Bone marrow (tissue), 2 donors: ENCODE measurements at regions not wholly inside any gene's neighbourhood (a gene's known extent, or its start where the extent isn't known, plus 50 kb on each side); places are given as distances from the start of the nearest gene placed in this dataset.
"Not testable (repeated sequence)": the region's sequence is repeated elsewhere in the genome, so short reads cannot be mapped to it uniquely, and the experiment has no call there.

Experiments used
- DNase-seq, 2 donors: peaks; one replicate each; lab custom pipeline; 2025; lab: John Stamatoyannopoulos, UW

- DNase-seq, result not testable (repeated sequence)
These were observed 77.6 kb downstream of the HHIPL2 start for GRCh38 chr1:222470252-222470805.

- no peak for DNase-seq
These were observed 81.6 kb downstream of the HHIPL2 start for GRCh38 chr1:222466150-222466865.

DNA sequence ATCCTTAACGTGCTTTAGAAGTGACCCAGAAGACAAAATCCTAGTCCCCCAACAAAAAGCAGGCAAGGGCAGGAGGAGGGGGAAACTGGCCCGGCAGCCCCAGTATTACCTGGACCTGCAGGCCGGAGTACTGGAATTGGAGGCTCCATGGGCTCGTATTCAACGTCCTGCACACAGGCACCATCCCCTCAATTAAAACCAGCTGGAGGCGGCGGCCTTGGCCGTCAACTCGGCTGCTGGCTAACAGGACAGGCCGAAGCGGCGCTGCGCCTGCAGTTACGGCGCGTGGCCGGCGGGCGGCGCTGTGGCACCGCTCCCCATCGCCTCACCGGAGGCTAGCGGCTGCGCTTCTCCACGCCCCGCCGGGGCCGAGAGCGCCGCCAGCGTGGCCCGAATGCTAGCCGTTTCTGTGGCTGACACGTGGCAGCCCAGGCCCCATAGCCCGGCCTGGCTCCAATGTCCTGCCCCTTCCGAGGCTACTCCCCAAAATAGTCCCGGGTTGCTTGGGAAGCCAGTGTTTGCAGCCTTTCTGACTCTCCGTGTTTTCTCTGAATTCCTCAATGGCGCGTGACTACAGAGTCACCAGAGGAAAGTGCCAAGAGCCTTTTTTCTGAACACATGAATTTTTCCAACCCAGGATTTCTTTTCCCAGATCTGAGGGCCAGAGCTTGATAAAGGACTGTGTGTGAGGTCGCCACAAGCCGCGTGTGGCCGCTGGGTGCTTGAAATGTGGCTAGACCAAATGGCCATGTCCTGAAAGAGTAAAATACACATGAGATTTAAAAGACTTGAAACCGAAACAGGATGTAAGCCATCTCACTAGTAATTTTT lies 82.5 kb downstream of the HHIPL2 start:
- DNase-seq, result peak; percentile 46 to 74

DNA sequence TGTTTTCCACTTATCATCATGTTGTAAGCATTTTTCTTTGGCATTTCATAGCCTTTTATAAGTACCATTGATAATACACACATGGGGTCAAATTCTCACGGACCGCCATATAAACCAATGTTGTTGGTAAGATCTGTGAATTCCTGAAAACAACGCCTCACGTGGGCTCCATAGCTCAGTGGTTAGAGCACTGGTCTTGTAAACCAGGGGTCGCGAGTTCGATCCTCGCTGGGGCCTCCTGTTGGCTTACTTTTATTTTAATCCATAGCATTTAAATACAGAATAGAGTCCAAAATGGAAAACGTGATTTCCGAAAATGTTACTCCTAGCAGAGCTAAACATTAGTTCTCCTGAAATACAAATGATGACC lies 83.1 kb downstream of the HHIPL2 start:
- DNase-seq, result peak; percentile 52 to 79

DNA sequence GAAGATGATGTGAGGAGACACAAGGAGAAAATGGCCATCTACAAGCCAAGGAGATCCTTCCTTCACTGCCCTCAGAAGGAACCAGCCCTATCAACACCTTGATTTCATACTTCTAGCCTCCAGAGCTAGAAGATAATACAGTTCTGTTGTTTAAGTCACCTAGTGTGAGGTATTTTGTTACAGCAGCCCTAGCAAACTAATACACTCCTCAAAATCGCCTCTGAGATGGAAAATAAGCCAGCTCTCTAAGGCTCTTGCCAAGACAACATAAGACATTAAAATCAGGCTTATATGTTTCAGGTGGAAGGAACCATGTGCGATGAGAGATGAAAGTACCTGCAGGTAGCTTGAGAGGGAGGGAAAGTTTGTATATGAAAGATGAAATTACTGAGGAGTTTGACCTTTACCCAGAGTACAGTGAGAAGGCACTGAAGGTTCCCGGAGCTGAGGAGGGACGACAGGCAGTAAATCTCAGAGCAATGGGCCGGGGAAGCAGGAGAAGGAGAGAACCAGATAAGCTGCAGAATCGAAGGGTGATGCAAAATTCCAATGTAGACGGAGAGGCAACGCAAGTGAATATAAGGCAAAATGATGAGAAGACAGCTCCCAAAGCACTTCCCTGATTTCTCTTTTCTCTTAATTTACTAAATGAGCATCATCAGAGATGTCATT lies 84.7 kb downstream of the HHIPL2 start:
- DNase-seq, result no peak

DNA sequence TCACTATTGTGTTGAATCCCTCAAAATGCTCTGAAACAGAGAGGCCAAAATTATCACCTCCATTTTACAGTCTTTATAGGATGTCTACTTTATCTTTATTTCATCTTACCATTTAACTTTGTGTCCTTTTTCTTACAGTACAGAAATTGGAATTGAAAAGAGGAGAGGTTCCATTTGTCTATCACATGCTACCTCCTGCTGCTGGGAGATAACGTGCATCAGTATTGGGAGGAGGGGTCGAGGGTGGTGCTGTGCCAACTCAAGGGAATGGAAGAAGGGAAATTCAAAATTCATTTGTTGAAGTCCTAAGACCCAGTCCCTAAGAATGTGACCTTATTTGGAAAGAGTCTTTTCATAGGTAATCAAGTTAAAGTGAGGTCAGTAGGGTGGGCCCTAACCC lies 85.3 kb downstream of the HHIPL2 start:
- DNase-seq, result no peak

DNA sequence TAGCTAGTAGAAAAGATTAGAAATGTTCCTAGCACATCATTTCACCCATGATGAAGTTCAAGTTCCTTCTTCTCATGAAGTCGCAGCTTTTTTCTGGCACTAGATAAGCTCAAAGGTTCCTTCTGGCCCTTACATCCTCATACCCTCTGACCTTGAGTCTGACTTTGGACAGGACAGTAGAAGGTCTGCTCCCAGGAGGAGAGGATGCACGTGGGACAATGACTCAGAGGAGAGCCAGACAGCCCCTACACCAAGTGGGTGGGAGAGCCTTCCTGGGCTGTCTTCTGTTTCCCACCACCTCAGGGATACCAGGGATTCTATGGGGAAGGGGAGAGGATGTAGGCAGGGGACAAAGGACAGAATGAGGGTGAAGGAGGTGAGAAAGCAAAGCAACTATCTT lies 86.0 kb downstream of the HHIPL2 start:
- no peak for DNase-seq

DNA sequence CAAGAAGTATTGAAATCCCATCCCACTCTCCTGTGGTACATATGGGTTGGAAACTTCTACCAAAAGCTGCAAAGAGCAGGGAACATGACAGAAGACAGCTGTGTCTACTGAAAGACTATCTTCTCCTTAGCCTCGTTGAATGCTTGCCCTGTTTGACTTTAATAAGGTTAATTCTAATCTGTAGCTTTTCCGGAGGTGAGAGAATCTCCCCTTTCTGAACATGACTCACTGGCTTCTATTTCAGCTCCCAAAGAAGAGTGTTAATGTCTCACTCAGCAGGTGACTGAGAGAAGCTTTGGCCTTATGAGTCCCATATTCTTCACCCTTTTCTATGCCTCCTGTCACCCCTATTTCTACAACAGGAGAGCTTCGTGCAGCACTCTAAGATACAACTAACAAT lies 88.3 kb downstream of the HHIPL2 start:
- DNase-seq, result no peak

GRCh38 chr1:222457513-222457912 lies 90.4 kb downstream of the HHIPL2 start:
- DNase-seq, result no peak

- DNase-seq, result no peak
These were observed 90.8 kb downstream of the HHIPL2 start for GRCh38 chr1:222457084-222457483.

GRCh38 chr1:222455188-222455879 lies 92.6 kb downstream of the HHIPL2 start:
- peak; percentile 37 to 73 for DNase-seq

GRCh38 chr1:222454782-222455181 lies 93.1 kb downstream of the HHIPL2 start:
- DNase-seq, result no peak

- no peak for DNase-seq
These were observed 93.7 kb downstream of the HHIPL2 start for GRCh38 chr1:222454186-222454585.

- no peak for DNase-seq
These were observed 95.9 kb downstream of the HHIPL2 start for GRCh38 chr1:222452031-222452430.

GRCh38 chr1:222443566-222443965 lies 104.3 kb downstream of the HHIPL2 start:
- no peak for DNase-seq

DNA sequence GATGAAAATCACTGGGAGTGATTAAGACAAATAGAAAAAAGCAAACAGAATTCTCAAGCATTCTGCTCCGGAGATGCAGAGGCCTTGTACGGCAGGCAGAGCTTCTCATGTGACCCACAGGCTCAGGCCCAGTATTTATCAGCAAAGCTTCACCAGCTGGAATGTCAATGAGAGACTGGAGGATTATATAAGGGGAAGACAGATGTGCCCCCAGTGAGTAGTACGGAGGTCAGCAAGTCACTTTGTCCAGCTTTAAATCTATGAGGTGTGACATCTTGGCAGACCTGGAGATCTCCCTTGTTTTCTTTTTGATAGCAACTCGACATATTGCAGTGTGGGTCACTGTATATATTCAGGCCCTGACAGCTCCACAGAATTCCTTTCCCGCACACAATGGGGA lies 106.8 kb downstream of the HHIPL2 start:
- DNase-seq, result no peak

- no peak for DNase-seq
These were observed 123.1 kb downstream of the HHIPL2 start for GRCh38 chr1:222424826-222425225.

GRCh38 chr1:222421380-222421779 lies 126.5 kb downstream of the HHIPL2 start:
- DNase-seq, result no peak

DNA sequence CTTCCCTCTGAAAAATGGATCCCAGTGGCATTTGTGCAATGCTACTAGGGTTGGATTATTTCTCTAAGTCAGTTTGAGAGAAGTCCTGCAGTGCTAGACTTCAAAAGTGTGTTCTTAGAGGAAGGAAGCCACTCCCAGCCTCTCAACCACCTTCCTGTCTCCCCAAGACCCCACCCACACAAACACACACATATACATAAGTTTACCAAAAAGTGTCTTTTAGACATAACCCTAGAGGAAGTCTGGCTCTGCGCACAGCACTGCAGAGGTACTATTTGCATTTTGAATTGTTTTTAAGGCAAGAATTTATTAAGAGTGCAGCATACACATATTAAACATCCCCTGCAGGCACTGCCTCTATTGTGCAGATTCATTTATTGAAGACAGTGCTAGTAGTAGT lies 127.3 kb downstream of the HHIPL2 start:
- no peak for DNase-seq

GRCh38 chr1:222418654-222419053 lies 129.2 kb downstream of the HHIPL2 start:
- no peak for DNase-seq

DNA sequence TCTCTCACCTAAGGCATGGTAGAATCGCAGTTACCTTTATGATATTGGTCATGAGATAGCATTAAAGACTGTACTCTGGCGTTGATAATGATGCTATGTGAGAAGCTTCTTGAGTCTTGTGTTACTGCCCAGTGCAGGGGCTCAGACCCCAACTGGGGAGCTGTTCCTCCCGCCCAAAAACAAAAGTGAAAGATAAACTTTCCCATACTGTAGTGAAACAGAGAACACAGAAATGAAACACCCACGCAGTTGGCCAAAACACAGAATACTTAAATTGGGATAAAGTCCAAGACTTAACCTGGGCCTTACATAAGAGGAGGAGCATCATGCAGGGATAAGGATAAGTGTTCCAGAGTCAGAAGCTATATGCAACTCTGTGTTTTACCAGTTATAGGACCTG lies 130.6 kb downstream of the HHIPL2 start:
- no peak for DNase-seq
